ENCODE measurements at regions not wholly inside any gene's neighbourhood (a gene's known extent, or its start where the extent isn't known, plus 50 kb on each side); places are given as distances from the start of the nearest gene placed in this dataset.

DNA sequence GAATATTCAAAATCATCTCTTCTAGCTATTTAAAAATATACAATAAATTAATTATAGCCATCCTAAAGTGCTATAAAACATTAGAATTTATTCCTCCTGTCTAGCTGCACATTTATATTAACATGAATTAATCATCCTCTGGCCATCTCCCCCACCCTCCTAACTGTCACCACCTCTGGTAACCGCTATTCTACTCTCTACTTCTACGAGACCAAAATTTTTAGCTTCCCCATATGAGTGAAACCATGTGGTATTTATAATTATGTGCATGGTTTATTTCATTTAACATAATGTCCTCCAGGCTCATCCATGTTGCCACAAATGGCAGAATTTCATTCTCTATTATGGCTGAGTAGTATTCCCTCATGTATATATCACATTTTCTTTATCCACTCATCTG, 265.2 kb downstream of the COG6 start:
- TF ChIP-seq, protein P1, sequence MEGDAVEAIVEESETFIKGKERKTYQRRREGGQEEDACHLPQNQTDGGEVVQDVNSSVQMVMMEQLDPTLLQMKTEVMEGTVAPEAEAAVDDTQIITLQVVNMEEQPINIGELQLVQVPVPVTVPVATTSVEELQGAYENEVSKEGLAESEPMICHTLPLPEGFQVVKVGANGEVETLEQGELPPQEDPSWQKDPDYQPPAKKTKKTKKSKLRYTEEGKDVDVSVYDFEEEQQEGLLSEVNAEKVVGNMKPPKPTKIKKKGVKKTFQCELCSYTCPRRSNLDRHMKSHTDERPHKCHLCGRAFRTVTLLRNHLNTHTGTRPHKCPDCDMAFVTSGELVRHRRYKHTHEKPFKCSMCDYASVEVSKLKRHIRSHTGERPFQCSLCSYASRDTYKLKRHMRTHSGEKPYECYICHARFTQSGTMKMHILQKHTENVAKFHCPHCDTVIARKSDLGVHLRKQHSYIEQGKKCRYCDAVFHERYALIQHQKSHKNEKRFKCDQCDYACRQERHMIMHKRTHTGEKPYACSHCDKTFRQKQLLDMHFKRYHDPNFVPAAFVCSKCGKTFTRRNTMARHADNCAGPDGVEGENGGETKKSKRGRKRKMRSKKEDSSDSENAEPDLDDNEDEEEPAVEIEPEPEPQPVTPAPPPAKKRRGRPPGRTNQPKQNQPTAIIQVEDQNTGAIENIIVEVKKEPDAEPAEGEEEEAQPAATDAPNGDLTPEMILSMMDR (IDR thresholded peaks at IDR 0.05), result no peak
- no peak for TF ChIP-seq POLR2A (IDR thresholded peaks at IDR 0.05)
